ENCODE measurements at regions not wholly inside any gene's neighbourhood (a gene's known extent, or its start where the extent isn't known, plus 50 kb on each side); places are given as distances from the start of the nearest gene placed in this dataset.

GRCh38 chr2:204416236-204416635 is 129.0 kb upstream of the PARD3B start:
- DNase-seq (ENCODE audit: insufficient read length, low spot score) (no peak), FAIRE-seq (no peak)
- TF ChIP-seq, protein P1, sequence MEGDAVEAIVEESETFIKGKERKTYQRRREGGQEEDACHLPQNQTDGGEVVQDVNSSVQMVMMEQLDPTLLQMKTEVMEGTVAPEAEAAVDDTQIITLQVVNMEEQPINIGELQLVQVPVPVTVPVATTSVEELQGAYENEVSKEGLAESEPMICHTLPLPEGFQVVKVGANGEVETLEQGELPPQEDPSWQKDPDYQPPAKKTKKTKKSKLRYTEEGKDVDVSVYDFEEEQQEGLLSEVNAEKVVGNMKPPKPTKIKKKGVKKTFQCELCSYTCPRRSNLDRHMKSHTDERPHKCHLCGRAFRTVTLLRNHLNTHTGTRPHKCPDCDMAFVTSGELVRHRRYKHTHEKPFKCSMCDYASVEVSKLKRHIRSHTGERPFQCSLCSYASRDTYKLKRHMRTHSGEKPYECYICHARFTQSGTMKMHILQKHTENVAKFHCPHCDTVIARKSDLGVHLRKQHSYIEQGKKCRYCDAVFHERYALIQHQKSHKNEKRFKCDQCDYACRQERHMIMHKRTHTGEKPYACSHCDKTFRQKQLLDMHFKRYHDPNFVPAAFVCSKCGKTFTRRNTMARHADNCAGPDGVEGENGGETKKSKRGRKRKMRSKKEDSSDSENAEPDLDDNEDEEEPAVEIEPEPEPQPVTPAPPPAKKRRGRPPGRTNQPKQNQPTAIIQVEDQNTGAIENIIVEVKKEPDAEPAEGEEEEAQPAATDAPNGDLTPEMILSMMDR (IDR thresholded peaks at IDR 0.05; ENCODE audit: insufficient read depth, missing control alignments) = no peak

- FAIRE-seq (no peak), DNase-seq (ENCODE audit: insufficient read length, low spot score) (no peak)
- TF ChIP-seq, protein P1 (IDR thresholded peaks at IDR 0.05; ENCODE audit: insufficient read depth, missing control alignments) = no peak
These were observed 119.5 kb upstream of the PARD3B start for GRCh38 chr2:204425821-204426220.

- TF ChIP-seq, protein P1 (IDR thresholded peaks at IDR 0.05; ENCODE audit: insufficient read depth, missing control alignments) = no peak
- DNase-seq (ENCODE audit: insufficient read length, low spot score) (no peak), FAIRE-seq (no peak)
These were observed 116.6 kb upstream of the PARD3B start for GRCh38 chr2:204428675-204429074.

DNA sequence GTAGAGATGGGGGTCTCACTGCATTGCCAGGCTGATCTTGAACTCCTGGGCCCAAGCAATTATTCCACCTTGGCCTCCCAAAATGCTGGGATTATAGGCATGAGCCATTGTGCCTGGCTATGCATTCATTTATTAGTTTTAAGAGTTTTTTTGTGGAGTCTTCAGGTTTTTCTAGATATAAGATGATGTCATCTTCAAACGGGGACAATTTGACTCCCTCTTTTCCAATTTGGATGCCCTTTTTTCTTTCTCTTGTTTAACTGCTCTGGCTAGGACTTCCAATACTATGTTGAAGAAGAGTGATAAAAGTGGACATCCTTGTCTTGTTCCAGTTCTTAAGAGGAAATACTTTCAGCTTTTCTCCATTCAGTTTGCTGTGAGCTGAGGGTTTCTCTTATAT is 113.7 kb upstream of the PARD3B start:
- TF ChIP-seq, protein P1 (IDR thresholded peaks at IDR 0.05; ENCODE audit: insufficient read depth, missing control alignments) = no peak
- FAIRE-seq (no peak), DNase-seq (ENCODE audit: insufficient read length, low spot score) (no peak)

DNA sequence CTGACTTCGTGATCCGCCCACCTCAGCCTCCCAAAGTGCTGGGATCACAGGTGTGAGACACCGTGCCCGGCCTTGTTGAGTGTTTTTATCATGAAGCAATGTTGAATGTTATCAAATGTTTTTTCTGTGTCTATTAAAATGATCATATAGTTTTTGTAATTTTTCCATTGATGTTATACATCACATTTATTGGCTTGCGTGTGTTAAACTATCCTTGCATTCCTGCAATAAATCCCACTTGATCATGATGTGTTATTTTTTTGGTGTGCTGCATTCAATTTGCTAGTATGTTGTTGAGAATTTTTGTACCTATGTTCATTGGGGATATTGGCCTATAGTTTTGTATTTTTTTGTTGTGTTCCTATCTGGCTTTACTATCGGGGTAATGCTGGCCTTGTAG is 113.1 kb upstream of the PARD3B start:
- no peak for FAIRE-seq
- TF ChIP-seq, protein P1 (IDR thresholded peaks at IDR 0.05; ENCODE audit: insufficient read depth, missing control alignments) = no peak
- DNase-seq (ENCODE audit: insufficient read length, low spot score) = no peak

GRCh38 chr2:204434660-204435462 is 110.4 kb upstream of the PARD3B start:
- TF ChIP-seq, protein P1 (IDR thresholded peaks at IDR 0.05; ENCODE audit: insufficient read depth, missing control alignments) = no peak
- FAIRE-seq (no peak), DNase-seq (ENCODE audit: insufficient read length, low spot score) (no peak)

GRCh38 chr2:204436230-204436629 is 109.0 kb upstream of the PARD3B start:
- DNase-seq (ENCODE audit: insufficient read length, low spot score) (no peak), FAIRE-seq (no peak)
- TF ChIP-seq, protein P1 (IDR thresholded peaks at IDR 0.05; ENCODE audit: insufficient read depth, missing control alignments) = no peak
